Activated naive CD4-positive, alpha-beta T cell treated with anti-CD3 and anti-CD28 coated beads, Interleukin-2, amount 50 U/mL, for 16 hours (primary cell): ENCODE measurements at regions not wholly inside any gene's neighbourhood (a gene's known extent, or its start where the extent isn't known, plus 50 kb on each side); places are given as distances from the start of the nearest gene placed in this dataset.
A peak's percentile ranks its signal among the peaks of the same experiment; 100 is the strongest.
"Not testable (repeated sequence)": the region's sequence is repeated elsewhere in the genome, so short reads cannot be mapped to it uniquely, and the experiment has no call there.

Source experiments
- DNase-seq: peaks from one replicate; pipeline ENCODE4 v3.0.0-alpha.2; 2020

GRCh38 chr12:127133675-127134335 lies 1133.2 kb upstream of the TMEM132C start:
- DNase-seq: no peak

GRCh38 chr12:127140864-127141484 lies 1126.0 kb upstream of the TMEM132C start:
- not testable (repeated sequence) for DNase-seq

GRCh38 chr12:127143020-127143419 lies 1124.0 kb upstream of the TMEM132C start:
- no peak for DNase-seq

- DNase-seq: no peak
Measured at GRCh38 chr12:127144770-127145169, 1122.2 kb upstream of the TMEM132C start.

GRCh38 chr12:127145241-127145928 lies 1121.6 kb upstream of the TMEM132C start:
- no peak for DNase-seq

- DNase-seq: peak; percentile 84
Measured at GRCh38 chr12:127145929-127146789, 1120.8 kb upstream of the TMEM132C start.

GRCh38 chr12:127146991-127147718 lies 1119.8 kb upstream of the TMEM132C start:
- DNase-seq: no peak

- no peak for DNase-seq
Measured at GRCh38 chr12:127147724-127148123, 1119.2 kb upstream of the TMEM132C start.

GRCh38 chr12:127148318-127148717 lies 1118.7 kb upstream of the TMEM132C start:
- no peak for DNase-seq

GRCh38 chr12:127149226-127149964 lies 1117.6 kb upstream of the TMEM132C start:
- DNase-seq: no peak

- DNase-seq: no peak
Measured at GRCh38 chr12:127150028-127150427, 1116.9 kb upstream of the TMEM132C start.

GRCh38 chr12:127150479-127150878 lies 1116.5 kb upstream of the TMEM132C start:
- no peak for DNase-seq

GRCh38 chr12:127150956-127151355 lies 1116.0 kb upstream of the TMEM132C start:
- DNase-seq: no peak

- no peak for DNase-seq
Measured at GRCh38 chr12:127153996-127154395, 1113.0 kb upstream of the TMEM132C start.

- DNase-seq: not testable (repeated sequence)
Measured at GRCh38 chr12:127154830-127155229, 1112.1 kb upstream of the TMEM132C start.

GRCh38 chr12:127155935-127156619 lies 1110.9 kb upstream of the TMEM132C start:
- DNase-seq: not testable (repeated sequence)

- DNase-seq: not testable (repeated sequence)
Measured at GRCh38 chr12:127157501-127158366, 1109.2 kb upstream of the TMEM132C start.

- no peak for DNase-seq
Measured at GRCh38 chr12:127158385-127159061, 1108.4 kb upstream of the TMEM132C start.

- no peak for DNase-seq
Measured at GRCh38 chr12:127161466-127161865, 1105.5 kb upstream of the TMEM132C start.
